ENCODE measurements at regions not wholly inside any gene's neighbourhood (a gene's known extent, or its start where the extent isn't known, plus 50 kb on each side); places are given as distances from the start of the nearest gene placed in this dataset.

DNA sequence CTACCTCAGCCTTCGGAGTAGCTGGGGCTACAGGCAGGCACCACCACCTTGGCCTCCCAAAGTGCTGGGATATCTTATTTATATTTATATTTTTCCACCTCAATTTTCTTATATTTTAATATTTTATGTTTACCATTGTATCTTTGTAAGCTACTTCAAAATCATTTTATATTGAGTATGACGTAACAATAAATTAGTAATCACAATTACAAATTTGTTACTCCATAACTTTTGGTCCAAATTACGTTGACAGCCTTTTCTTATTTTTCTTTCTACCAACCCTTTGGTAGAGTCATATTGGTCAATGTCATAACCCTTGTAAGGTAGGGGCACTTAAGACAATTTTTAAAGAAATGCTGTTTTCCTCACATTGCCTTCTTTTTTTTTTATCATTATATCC is 104.0 kb upstream of the H2AZ1 start (continued):
- TF ChIP-seq, protein P1, sequence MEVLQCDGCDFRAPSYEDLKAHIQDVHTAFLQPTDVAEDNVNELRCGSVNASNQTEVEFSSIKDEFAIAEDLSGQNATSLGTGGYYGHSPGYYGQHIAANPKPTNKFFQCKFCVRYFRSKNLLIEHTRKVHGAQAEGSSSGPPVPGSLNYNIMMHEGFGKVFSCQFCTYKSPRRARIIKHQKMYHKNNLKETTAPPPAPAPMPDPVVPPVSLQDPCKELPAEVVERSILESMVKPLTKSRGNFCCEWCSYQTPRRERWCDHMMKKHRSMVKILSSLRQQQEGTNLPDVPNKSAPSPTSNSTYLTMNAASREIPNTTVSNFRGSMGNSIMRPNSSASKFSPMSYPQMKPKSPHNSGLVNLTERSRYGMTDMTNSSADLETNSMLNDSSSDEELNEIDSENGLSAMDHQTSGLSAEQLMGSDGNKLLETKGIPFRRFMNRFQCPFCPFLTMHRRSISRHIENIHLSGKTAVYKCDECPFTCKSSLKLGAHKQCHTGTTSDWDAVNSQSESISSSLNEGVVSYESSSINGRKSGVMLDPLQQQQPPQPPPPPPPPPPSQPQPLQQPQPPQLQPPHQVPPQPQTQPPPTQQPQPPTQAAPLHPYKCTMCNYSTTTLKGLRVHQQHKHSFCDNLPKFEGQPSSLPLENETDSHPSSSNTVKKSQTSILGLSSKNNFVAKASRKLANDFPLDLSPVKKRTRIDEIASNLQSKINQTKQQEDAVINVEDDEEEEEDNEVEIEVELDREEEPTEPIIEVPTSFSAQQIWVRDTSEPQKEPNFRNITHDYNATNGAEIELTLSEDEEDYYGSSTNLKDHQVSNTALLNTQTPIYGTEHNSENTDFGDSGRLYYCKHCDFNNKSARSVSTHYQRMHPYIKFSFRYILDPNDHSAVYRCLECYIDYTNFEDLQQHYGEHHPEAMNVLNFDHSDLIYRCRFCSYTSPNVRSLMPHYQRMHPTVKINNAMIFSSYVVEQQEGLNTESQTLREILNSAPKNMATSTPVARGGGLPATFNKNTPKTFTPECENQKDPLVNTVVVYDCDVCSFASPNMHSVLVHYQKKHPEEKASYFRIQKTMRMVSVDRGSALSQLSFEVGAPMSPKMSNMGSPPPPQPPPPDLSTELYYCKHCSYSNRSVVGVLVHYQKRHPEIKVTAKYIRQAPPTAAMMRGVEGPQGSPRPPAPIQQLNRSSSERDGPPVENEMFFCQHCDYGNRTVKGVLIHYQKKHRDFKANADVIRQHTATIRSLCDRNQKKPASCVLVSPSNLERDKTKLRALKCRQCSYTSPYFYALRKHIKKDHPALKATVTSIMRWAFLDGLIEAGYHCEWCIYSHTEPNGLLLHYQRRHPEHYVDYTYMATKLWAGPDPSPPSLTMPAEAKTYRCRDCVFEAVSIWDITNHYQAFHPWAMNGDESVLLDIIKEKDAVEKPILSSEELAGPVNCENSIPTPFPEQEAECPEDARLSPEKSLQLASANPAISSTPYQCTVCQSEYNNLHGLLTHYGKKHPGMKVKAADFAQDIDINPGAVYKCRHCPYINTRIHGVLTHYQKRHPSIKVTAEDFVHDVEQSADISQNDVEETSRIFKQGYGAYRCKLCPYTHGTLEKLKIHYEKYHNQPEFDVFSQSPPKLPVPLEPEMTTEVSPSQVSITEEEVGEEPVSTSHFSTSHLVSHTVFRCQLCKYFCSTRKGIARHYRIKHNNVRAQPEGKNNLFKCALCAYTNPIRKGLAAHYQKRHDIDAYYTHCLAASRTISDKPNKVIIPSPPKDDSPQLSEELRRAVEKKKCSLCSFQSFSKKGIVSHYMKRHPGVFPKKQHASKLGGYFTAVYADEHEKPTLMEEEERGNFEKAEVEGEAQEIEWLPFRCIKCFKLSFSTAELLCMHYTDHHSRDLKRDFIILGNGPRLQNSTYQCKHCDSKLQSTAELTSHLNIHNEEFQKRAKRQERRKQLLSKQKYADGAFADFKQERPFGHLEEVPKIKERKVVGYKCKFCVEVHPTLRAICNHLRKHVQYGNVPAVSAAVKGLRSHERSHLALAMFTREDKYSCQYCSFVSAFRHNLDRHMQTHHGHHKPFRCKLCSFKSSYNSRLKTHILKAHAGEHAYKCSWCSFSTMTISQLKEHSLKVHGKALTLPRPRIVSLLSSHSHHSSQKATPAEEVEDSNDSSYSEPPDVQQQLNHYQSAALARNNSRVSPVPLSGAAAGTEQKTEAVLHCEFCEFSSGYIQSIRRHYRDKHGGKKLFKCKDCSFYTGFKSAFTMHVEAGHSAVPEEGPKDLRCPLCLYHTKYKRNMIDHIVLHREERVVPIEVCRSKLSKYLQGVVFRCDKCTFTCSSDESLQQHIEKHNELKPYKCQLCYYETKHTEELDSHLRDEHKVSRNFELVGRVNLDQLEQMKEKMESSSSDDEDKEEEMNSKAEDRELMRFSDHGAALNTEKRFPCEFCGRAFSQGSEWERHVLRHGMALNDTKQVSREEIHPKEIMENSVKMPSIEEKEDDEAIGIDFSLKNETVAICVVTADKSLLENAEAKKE (CRISPR knock-in tag; IDR thresholded peaks at IDR 0.05) = no peak

DNA sequence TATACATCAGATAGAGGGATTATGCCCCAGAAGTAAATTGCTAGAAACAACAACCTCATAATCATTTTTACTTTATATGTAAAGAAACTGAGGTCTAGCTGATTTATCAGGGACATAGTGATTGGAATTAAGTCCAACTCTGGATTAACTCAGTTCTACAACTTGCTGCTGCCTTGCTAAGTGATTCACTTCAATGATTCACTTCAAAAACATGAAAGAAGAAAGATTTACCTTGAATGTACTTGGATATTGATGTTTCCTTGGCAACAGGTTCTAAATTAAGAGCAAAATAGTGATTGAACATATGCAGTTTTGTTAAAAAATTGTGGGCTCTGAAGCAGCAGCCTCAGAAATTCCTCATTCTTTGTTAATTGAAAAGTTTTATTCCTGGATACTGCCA is 99.8 kb upstream of the H2AZ1 start:
- peaks cover 10% of the 10 kb centered on the region; the same call in 1 of the 2 replicates for H3K4me1 ChIP-seq (ENCODE audit: insufficient read depth)
- Mint-ChIP-seq H3K4me3 (no peak overlapping the region), H3K4me1 (peaks cover 8% of the 10 kb centered on the region), H3K9me3 (peaks cover 17% of the 10 kb centered on the region), H3K27me3 (ENCODE audit: insufficient read depth, low read depth, poor library complexity) (peaks cover 6% of the 10 kb centered on the region), H3K27ac (no peak overlapping the region), H3K36me3 (ENCODE audit: low read depth) (peaks cover 17% of the 10 kb centered on the region; the same call in 2 of the 3 replicates)
- H4K20me1 ChIP-seq (replicated peaks; ENCODE audit: insufficient read depth) = no peaks in the 10 kb centered on the region
- H3K9me2 ChIP-seq (ENCODE audit: insufficient read depth) = peaks cover 3% of the 10 kb centered on the region; the same call in 1 of the 2 replicates
- DNase-seq (ENCODE audit: low spot score) = no peak
- no peak overlapping the region for H3K4me2 ChIP-seq
- no peaks in the 10 kb centered on the region for H3K79me2 ChIP-seq (replicated peaks; ENCODE audit: insufficient read depth)
- no peak for TF ChIP-seq JUNB (IDR thresholded peaks at IDR 0.05; ENCODE audit: unreplicated experiment)
- no peak for TF ChIP-seq EZH2 (IDR thresholded peaks at IDR 0.05; ENCODE audit: low read depth, unreplicated experiment)
- TF ChIP-seq REST (IDR thresholded peaks at IDR 0.05; ENCODE audit: unreplicated experiment) = no peak
- TF ChIP-seq, protein P1 (CRISPR knock-in tag; IDR thresholded peaks at IDR 0.05) = no peak
- TF ChIP-seq POLR2AphosphoS5 (IDR thresholded peaks at IDR 0.05; ENCODE audit: low read depth) = no peak
- no peak overlapping the region for H3K4me3 ChIP-seq
- no peak for ATAC-seq
- no peak overlapping the region for H3K27ac ChIP-seq (ENCODE audit: low read depth)
- H3F3A ChIP-seq (replicated peaks; ENCODE audit: low read depth) = no peaks in the 10 kb centered on the region
- no peaks in the 10 kb centered on the region for H3K36me3 ChIP-seq (ENCODE audit: insufficient read depth)
- H3K27me3 ChIP-seq (ENCODE audit: insufficient read depth) = no peaks in the 10 kb centered on the region
- H2AFZ ChIP-seq = no peak overlapping the region

All from GM23338 (cell line).